HG02623 (cell line): ENCODE measurements at regions not wholly inside any gene's neighbourhood (a gene's known extent, or its start where the extent isn't known, plus 50 kb on each side); places are given as distances from the start of the nearest gene placed in this dataset.

ENCODE experiments used
- ATAC-seq: cut with Tn5 transposase; IDR thresholded peaks from one replicate; pipeline ENCODE4 v1.9.1; 2021; ENCODE audit warnings: moderate library complexity; ENCODE audit not compliant: unreplicated experiment

GRCh38 chr2:2523461-2524347 is 192.6 kb upstream of the MYT1L start:
- no peak for ATAC-seq

GRCh38 chr2:2520401-2520811 is 189.3 kb upstream of the MYT1L start:
- ATAC-seq, result no peak

GRCh38 chr2:2519381-2519780 is 188.3 kb upstream of the MYT1L start:
- ATAC-seq, result no peak

- ATAC-seq, result no peak
Measured at GRCh38 chr2:2517399-2517798, 186.3 kb upstream of the MYT1L start.

GRCh38 chr2:2516386-2516785 is 185.3 kb upstream of the MYT1L start:
- no peak for ATAC-seq

- no peak for ATAC-seq
Measured at GRCh38 chr2:2512931-2513330, 181.9 kb upstream of the MYT1L start.

- ATAC-seq, result no peak
Measured at GRCh38 chr2:2507417-2507997, 176.4 kb upstream of the MYT1L start.

- ATAC-seq, result no peak
Measured at GRCh38 chr2:2506536-2506935, 175.5 kb upstream of the MYT1L start.

GRCh38 chr2:2505604-2506003 is 174.5 kb upstream of the MYT1L start:
- ATAC-seq, result no peak

GRCh38 chr2:2503864-2504418 is 172.9 kb upstream of the MYT1L start:
- ATAC-seq, result no peak

- no peak for ATAC-seq
Measured at GRCh38 chr2:2502201-2502549, 171.1 kb upstream of the MYT1L start.

GRCh38 chr2:2501454-2502200 is 170.6 kb upstream of the MYT1L start:
- ATAC-seq, result no peak

GRCh38 chr2:2495606-2496005 is 164.5 kb upstream of the MYT1L start:
- ATAC-seq, result no peak

GRCh38 chr2:2493496-2493895 is 162.4 kb upstream of the MYT1L start:
- no peak for ATAC-seq

- ATAC-seq, result no peak
Measured at GRCh38 chr2:2492800-2493199, 161.7 kb upstream of the MYT1L start.

GRCh38 chr2:2491964-2492363 is 160.9 kb upstream of the MYT1L start:
- no peak for ATAC-seq

- no peak for ATAC-seq
Measured at GRCh38 chr2:2484301-2484700, 153.2 kb upstream of the MYT1L start.

- no peak for ATAC-seq
Measured at GRCh38 chr2:2482851-2483250, 151.8 kb upstream of the MYT1L start.

GRCh38 chr2:2472881-2473280 is 141.8 kb upstream of the MYT1L start:
- ATAC-seq, result no peak

GRCh38 chr2:2472044-2472443 is 141.0 kb upstream of the MYT1L start:
- no peak for ATAC-seq

GRCh38 chr2:2466534-2466933 is 135.5 kb upstream of the MYT1L start:
- no peak for ATAC-seq

- ATAC-seq, result no peak
Measured at GRCh38 chr2:2464643-2465042, 133.6 kb upstream of the MYT1L start.
